Endothelial cell of umbilical vein (primary cell): ENCODE measurements at regions not wholly inside any gene's neighbourhood (a gene's known extent, or its start where the extent isn't known, plus 50 kb on each side); places are given as distances from the start of the nearest gene placed in this dataset.

Experiments
- BruUV-seq: library from RNA; stranded (reverse); fragments of 400-500 nt; replicated peaks from 2 replicates; lab custom pipeline; 2021; lab: Mats Ljungman, UMichigan
- CTCF ChIA-PET: fragments of 300-600, 350-600 bp; sonication (Branson Sonifier 250); formaldehyde crosslinking; loops from one replicate; lab custom pipeline; 2021; ENCODE audit warnings: antibody characterized with exemption, inconsistent platforms; lab: Charles Lee
- POLR2A ChIA-PET: fragments of 300-600, 350-600 bp; sonication (Branson Sonifier 250); formaldehyde crosslinking; loops from one replicate; lab custom pipeline; 2021; ENCODE audit warnings: antibody characterized with exemption, inconsistent platforms; lab: Charles Lee
- DNase-seq: peaks from one replicate; pipeline ENCODE4 v3.0.0-alpha.2; 2011; ENCODE audit warnings: low read depth, low spot score
- FAIRE-seq: peaks from 2 replicates; lab custom pipeline; 2011; peaks lifted over from hg19 to GRCh38; lab: Jason Lieb, UNC
- H2AFZ ChIP-seq: 2 replicates; pipeline ENCODE4 v1.6.0; 2012; ENCODE audit warnings: low read depth, low read length, control low read depth, inconsistent platforms
- H3K27ac ChIP-seq: 2 replicates; pipeline ENCODE4 v1.5.1; 2011; ENCODE audit warnings: low read depth, mild to moderate bottlenecking, control low read depth, low read length, moderate library complexity; ENCODE audit not compliant: insufficient read depth
- H3K27me3 ChIP-seq, 2 experiments: 2 replicates each; pipeline versions ENCODE4 v1.6.0 to v1.6.1; 2011; ENCODE audit warnings: low read length in 2 of 2, mixed read lengths in 1 of 2; ENCODE audit not compliant: control insufficient read depth in 2 of 2, insufficient read depth in 2 of 2
- H3K36me3 ChIP-seq, 2 experiments: 2 replicates in 1 of 2; 3 replicates in 1 of 2; pipeline ENCODE4 v1.5.1; 2011; ENCODE audit warnings: low read length in 2 of 2, mild to moderate bottlenecking in 1 of 2, moderate library complexity in 1 of 2; ENCODE audit not compliant: control insufficient read depth in 2 of 2, insufficient read depth in 2 of 2; ENCODE audit errors: extremely low read depth in 1 of 2
- H3K4me1 ChIP-seq: 3 replicates; pipeline ENCODE4 v1.5.1; 2011; ENCODE audit warnings: mild to moderate bottlenecking, low read length; ENCODE audit not compliant: control insufficient read depth, insufficient read depth; ENCODE audit errors: extremely low read depth
- H3K4me2 ChIP-seq: 2 replicates; pipeline ENCODE4 v1.6.1; 2011; ENCODE audit warnings: low read length, control low read depth, mixed read lengths; ENCODE audit not compliant: insufficient read depth
- H3K4me3 ChIP-seq, 3 experiments: fragments of 200-600 bp in 1 of 3; sonication (generic), shearing (Covaris generic) in 1 of 3; replicated peaks in 1 of 3; 2 replicates each; pipeline ENCODE4 v1.5.1; 2011 to 2016; ENCODE audit warnings: control low read depth in 3 of 3, low read length in 3 of 3, mild to moderate bottlenecking in 2 of 3, inconsistent platforms in 1 of 3, low read depth in 1 of 3, moderate library complexity in 1 of 3; ENCODE audit not compliant: insufficient read depth in 1 of 3
- H3K79me2 ChIP-seq: 2 replicates; pipeline ENCODE4 v1.6.0; 2012; ENCODE audit warnings: low read length, inconsistent platforms; ENCODE audit not compliant: control insufficient read depth, insufficient read depth
- H3K9ac ChIP-seq: replicated peaks from 2 replicates; pipeline ENCODE3; 2011; ENCODE audit warnings: low read length, control low read depth; ENCODE audit not compliant: insufficient read depth; ENCODE audit errors: extremely low read depth
- H3K9me1 ChIP-seq: replicated peaks from 3 replicates; pipeline ENCODE4 v1.6.0; 2011; ENCODE audit warnings: mild to moderate bottlenecking, low read length; ENCODE audit not compliant: control insufficient read depth, insufficient read depth; ENCODE audit errors: extremely low read depth
- H3K9me3 ChIP-seq: replicated peaks from 2 replicates; pipeline ENCODE4 v1.5.1; 2012; ENCODE audit warnings: low read length, inconsistent platforms; ENCODE audit not compliant: control insufficient read depth, insufficient read depth
- H4K20me1 ChIP-seq: replicated peaks from 2 replicates; pipeline ENCODE3; 2011; ENCODE audit warnings: mild to moderate bottlenecking, low read length; ENCODE audit not compliant: control insufficient read depth, insufficient read depth; ENCODE audit errors: extremely low read depth
- EZH2 ChIP-seq: IDR thresholded peaks from 2 replicates; pipeline ENCODE4 v1.6.1; 2012; ENCODE audit warnings: borderline replicate concordance, low read depth, mild to moderate bottlenecking, moderate library complexity, low read length, inconsistent platforms; ENCODE audit not compliant: severe bottlenecking
- FOS ChIP-seq: IDR thresholded peaks from 2 replicates; pipeline ENCODE4 v1.6.1; 2011; ENCODE audit warnings: mild to moderate bottlenecking, low read length, moderate library complexity, borderline replicate concordance; ENCODE audit not compliant: insufficient read depth
- GATA2 ChIP-seq: IDR thresholded peaks from 2 replicates; pipeline ENCODE4 v1.7.0; 2011; ENCODE audit warnings: low read depth, mild to moderate bottlenecking, moderate library complexity, mixed read lengths, low read length; ENCODE audit not compliant: insufficient read length, insufficient read depth
- JUN ChIP-seq: IDR thresholded peaks from 2 replicates; pipeline ENCODE4 v1.6.1; 2011; ENCODE audit warnings: borderline replicate concordance, low read depth; ENCODE audit not compliant: insufficient read length, insufficient read depth
- MYC ChIP-seq: IDR thresholded peaks from one replicate; pipeline ENCODE4 v1.6.1; 2011; ENCODE audit warnings: mild to moderate bottlenecking, low read depth, low read length
- POLR2A ChIP-seq: IDR thresholded peaks from 2 replicates; pipeline ENCODE4 v1.6.1; 2012; ENCODE audit warnings: low read depth, mild to moderate bottlenecking, control low read depth, low read length
- POLR2AphosphoS5 ChIP-seq: IDR thresholded peaks from 2 replicates; pipeline ENCODE4 v1.6.1; 2012; ENCODE audit warnings: low read depth, mild to moderate bottlenecking, control low read depth, low read length, moderate library complexity; ENCODE audit not compliant: insufficient read depth
- dilution Hi-C: fragments of 300-500 bp; cut with MboI; formaldehyde crosslinking; loops from one replicate; pipeline ENCODE4 v1.15.0; 2019; ENCODE audit warnings: low sequenced_read_pairs; ENCODE audit not compliant: extremely low pct_ligation_motif_present
- intact Hi-C: fragments of 100-400 bp; cut with micrococcal nuclease; formaldehyde crosslinking; loops from one replicate; pipeline ENCODE4 v1.10.0; 2022
- TF ChIP-seq, protein P1 (sequence below), 2 donors: IDR thresholded peaks; 1 replicate in 1 of 2; 2 replicates in 1 of 2; pipeline ENCODE4 v1.5.1; 2011; ENCODE audit warnings: low read length in 2 of 2, mild to moderate bottlenecking in 2 of 2, moderate library complexity in 2 of 2, control low read depth in 1 of 2, inconsistent platforms in 1 of 2, low read depth in 1 of 2; ENCODE audit not compliant: insufficient read depth in 1 of 2; ENCODE audit errors: extremely low read depth in 1 of 2
- TF ChIP-seq, protein P2 (sequence below): IDR thresholded peaks from 2 replicates; pipeline ENCODE4 v1.6.1; 2011; ENCODE audit not compliant: insufficient read depth, insufficient read length

DNA sequence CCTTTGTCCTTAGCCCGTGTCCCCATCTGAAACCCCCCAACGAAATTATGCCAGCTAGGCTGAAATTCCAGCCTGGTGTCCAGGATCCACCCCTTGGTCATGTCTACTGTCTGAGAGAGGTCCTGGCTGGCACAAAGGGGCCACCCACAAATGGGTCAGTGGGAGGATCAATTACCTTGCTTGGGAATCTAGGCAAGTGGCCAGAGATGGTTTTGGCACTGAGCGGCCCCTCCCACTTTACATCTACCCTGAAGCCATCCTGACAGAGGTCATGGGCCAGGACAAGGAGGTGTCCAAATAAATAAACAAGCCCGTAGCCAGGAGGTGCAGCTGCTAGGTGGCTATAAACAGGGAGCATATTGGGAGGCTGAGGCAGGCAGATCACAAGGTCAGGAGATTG, 311.5 kb downstream of the MN1 start:
- peaks cover 3 to 4% of the 10 kb centered on the region in 2 experiments for H3K27me3 ChIP-seq
- H3K27ac ChIP-seq: no peak overlapping the region

More for the DNA sequence above, 311.5 kb downstream of the MN1 start:
- dilution Hi-C loops (no loop called here), intact Hi-C loops (no loop called here)
- TF ChIP-seq POLR2AphosphoS5: no peak
- TF ChIP-seq EZH2: no peak
- TF ChIP-seq, protein P1, sequence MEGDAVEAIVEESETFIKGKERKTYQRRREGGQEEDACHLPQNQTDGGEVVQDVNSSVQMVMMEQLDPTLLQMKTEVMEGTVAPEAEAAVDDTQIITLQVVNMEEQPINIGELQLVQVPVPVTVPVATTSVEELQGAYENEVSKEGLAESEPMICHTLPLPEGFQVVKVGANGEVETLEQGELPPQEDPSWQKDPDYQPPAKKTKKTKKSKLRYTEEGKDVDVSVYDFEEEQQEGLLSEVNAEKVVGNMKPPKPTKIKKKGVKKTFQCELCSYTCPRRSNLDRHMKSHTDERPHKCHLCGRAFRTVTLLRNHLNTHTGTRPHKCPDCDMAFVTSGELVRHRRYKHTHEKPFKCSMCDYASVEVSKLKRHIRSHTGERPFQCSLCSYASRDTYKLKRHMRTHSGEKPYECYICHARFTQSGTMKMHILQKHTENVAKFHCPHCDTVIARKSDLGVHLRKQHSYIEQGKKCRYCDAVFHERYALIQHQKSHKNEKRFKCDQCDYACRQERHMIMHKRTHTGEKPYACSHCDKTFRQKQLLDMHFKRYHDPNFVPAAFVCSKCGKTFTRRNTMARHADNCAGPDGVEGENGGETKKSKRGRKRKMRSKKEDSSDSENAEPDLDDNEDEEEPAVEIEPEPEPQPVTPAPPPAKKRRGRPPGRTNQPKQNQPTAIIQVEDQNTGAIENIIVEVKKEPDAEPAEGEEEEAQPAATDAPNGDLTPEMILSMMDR (IDR thresholded peaks at IDR 0.05; ENCODE audit: extremely low read depth in 1 of 2, insufficient read depth in 1 of 2, low read depth in 1 of 2, low read length in 2 of 2): no peak
- no peak for TF ChIP-seq MYC
- no peak for TF ChIP-seq JUN
- no peak for TF ChIP-seq GATA2
- no peak for TF ChIP-seq POLR2A
- TF ChIP-seq FOS: no peak
- TF ChIP-seq, protein P2, sequence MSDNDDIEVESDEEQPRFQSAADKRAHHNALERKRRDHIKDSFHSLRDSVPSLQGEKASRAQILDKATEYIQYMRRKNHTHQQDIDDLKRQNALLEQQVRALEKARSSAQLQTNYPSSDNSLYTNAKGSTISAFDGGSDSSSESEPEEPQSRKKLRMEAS: no peak
- no peaks in the 10 kb centered on the region for H3K9me1 ChIP-seq
- ChIA-PET POLR2A (no interaction called here), CTCF (interaction anchor here (1.4 to 1.7 kb wide), 2 partner anchors 15 to 73 kb away, joined by 5 to 7 read pairs; no protein-coding TSS in a partner anchor)
- no peak overlapping the region for H3K4me2 ChIP-seq
- H3K9me3 ChIP-seq: no peaks in the 10 kb centered on the region
- H3K4me1 ChIP-seq: peaks cover 8% of the 10 kb centered on the region
- no peaks in the 10 kb centered on the region for H4K20me1 ChIP-seq
- no peaks in the 10 kb centered on the region for H3K36me3 ChIP-seq
- DNase-seq (no peak), FAIRE-seq (no peak)
- BruUV-seq: no TSS peak
- H3K9ac ChIP-seq: no peak overlapping the region
- H3K79me2 ChIP-seq: no peaks in the 10 kb centered on the region
- H2AFZ ChIP-seq: no peak overlapping the region
- no peak overlapping the region for H3K4me3 ChIP-seq
